Femur (tissue), 1 donor: ENCODE measurements at regions not wholly inside any gene's neighbourhood (a gene's known extent, or its start where the extent isn't known, plus 50 kb on each side); places are given as distances from the start of the nearest gene placed in this dataset.
"Not testable (repeated sequence)": the region's sequence is repeated elsewhere in the genome, so short reads cannot be mapped to it uniquely, and the experiment has no call there.

Experiments
- DNase-seq: peaks from one replicate; pipeline ENCODE4 v3.0.0-alpha.2; 2017

DNA sequence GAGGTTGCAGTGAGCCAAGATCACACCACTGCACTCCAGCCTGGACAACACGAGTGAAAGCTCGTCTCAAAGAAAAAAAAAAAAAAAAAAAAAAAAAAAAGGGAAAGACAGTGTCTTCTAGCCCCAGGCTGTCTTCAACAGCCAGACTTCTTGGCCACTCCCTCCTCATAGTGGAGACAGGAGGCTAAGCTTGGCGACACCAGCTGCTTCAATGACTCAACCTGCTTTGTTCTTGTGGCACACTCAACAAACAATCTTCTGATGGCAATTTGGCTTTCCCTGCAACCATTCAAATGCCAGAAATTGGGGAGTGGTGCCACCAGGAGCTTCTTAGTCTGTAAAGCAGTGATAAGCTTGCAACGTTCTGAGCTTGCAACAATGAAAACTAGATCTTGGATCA lies 290.4 kb upstream of the DYNLRB2 start:
- no peak for DNase-seq

GRCh38 chr16:80243303-80243702 lies 297.5 kb upstream of the DYNLRB2 start:
- not testable (repeated sequence) for DNase-seq

DNA sequence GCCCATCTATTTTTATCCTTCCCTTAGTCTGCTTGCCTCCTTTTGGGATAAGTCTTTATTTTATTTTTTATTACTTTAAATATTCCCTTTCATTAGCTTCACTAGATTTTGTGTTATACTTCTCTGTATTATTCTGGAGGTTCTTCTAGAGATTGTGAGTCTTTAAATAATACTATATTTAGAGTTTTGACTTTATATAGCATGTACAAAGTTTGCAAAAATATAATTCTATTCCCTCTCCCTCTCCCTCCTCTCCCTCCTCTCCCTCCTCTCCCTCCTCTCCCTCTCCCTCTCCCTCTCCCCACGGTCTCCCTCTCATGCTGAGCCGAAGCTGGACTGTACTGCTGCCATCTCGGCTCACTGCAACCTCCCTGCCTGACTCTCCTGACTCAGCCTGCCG lies 298.5 kb upstream of the DYNLRB2 start:
- DNase-seq = not testable (repeated sequence)

GRCh38 chr16:80233097-80233835 lies 307.5 kb upstream of the DYNLRB2 start:
- DNase-seq = no peak

DNA sequence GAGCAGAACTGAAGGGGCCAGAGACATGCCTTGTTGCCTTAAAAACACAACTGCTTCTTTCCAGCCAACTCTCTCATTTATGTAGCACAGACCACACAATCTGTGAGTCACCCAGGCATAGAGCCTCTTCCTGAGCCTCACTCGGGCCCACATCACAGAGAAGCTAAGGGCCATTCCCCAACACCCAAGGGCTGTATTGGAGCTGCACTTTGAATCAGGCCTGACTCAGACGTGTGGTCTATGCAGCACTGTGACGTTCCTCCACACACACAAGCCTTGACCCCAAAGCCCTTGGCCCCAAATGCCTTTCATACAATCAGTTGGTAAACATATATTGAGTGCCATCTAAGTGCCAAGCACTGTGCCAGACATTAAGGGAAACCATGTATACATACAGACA lies 308.9 kb upstream of the DYNLRB2 start:
- no peak for DNase-seq

- no peak for DNase-seq
Measured at GRCh38 chr16:80231121-80231520, 309.7 kb upstream of the DYNLRB2 start.

DNA sequence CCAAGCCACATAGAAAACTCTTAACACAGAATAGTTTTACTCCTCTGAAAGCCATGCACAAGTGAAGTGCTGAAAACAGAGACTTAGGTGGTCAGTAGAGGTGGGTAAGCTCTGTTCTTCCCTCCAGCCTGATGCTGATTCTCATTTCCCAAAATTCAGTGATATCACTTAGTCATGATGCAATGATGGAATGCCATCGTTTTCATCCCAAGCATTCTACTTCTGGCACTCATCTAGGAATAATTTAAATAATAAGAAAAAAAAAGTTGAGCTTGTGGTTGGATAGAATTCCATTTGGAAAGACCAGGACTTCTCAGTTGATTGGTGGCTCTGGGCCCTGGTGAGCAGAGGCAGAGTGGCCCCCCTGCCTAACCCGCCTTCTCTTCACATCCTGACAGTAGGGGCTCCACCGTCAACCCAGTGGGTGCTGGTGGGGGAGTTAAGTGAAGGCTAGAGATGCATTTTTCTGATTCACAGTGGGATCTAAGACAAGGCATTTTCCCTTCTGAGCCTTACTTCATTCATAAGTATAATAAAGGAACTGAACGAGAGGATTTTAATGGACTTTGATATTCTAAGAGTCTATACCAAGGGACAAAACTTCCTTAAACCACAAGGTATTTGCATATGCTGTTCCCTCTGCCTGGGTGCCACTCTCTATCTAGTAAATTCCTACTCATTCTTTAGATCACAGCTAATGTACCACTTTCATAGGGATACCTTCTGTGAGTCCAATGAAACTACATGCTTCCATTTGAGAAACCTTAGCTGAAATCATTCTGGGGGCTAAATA lies 310.3 kb upstream of the DYNLRB2 start:
- DNase-seq = no peak

DNA sequence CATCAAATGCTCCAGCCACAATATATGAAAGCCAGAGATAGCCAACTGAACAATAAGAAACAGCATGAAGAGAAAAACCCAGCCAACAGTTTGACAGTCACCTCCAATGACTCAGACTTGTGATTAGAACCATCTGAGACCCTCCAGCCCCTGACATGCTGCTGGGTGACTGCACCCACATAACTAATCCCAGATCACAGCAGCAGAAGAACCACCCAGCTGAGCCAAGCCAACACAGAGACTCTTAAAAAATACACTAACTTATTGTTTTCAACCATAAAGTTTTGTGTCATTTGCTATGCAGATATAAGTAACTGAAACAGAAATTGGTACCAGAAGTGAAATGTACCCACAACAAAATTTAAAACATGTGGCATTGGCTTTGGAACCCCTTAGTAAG lies 314.3 kb upstream of the DYNLRB2 start:
- DNase-seq = no peak

DNA sequence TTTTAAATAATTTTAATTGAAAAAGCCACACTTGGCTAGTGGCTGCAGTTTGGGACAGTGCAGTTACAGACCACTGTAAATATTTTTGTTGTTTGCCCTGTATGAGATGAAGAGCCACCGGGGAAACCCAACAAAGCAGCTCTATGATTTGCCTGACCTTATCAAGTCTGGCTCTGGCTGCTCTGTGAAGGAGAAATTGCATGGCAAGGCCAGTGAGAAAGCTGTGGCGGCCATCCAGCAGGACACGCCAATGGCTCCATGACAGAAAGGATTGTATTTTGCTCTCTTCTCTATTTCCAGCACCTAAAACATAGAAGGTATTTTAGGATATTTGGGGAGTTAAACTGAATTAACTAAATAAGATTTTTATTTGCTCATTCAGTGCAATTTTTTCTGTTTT lies 330.0 kb upstream of the DYNLRB2 start:
- DNase-seq = no peak

DNA sequence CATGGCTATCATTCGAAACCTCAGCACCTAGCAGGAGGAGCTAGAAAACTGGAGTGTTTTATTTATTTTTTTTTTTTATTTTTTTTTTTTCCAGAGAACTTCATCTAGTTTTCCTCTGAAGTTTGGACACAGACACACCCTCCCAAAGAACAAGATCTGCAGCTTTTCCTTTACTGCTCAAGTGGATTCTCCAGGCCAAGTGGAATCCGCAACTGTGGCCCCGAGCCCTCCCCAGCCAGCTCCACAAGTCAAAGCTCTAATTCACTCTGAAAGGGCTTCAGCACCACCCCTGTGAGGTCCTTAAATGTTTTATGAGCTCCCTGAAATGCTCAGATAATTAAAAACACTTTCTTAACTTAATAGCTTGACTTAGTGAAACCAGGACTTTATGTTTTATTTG lies 332.1 kb upstream of the DYNLRB2 start:
- DNase-seq = no peak

DNA sequence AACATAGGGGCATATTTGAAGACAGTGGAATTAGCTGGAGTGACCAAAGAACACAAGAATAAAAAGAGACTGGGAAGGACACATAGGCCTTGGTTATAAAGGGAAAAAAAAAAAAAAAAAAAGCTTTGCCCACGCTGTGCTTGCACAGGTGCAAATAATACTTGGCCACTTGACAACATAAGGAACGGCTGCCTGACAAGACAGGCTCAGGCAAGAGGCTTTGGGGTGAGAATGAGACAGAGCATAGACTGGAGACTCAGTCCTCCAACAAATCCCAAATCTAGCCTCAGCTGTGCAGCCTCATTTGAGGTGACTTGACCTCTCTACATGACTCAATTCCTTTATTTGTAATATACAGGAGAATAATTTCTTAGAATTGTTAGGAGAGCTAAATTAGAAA lies 332.8 kb upstream of the DYNLRB2 start:
- no peak for DNase-seq

GRCh38 chr16:80203821-80204220 lies 337.0 kb upstream of the DYNLRB2 start:
- DNase-seq = no peak

GRCh38 chr16:80202831-80203413 lies 337.9 kb upstream of the DYNLRB2 start:
- DNase-seq = no peak

- DNase-seq = no peak
Measured at GRCh38 chr16:80200079-80200478, 340.7 kb upstream of the DYNLRB2 start.

- no peak for DNase-seq
Measured at GRCh38 chr16:80199614-80200013, 341.2 kb upstream of the DYNLRB2 start.

DNA sequence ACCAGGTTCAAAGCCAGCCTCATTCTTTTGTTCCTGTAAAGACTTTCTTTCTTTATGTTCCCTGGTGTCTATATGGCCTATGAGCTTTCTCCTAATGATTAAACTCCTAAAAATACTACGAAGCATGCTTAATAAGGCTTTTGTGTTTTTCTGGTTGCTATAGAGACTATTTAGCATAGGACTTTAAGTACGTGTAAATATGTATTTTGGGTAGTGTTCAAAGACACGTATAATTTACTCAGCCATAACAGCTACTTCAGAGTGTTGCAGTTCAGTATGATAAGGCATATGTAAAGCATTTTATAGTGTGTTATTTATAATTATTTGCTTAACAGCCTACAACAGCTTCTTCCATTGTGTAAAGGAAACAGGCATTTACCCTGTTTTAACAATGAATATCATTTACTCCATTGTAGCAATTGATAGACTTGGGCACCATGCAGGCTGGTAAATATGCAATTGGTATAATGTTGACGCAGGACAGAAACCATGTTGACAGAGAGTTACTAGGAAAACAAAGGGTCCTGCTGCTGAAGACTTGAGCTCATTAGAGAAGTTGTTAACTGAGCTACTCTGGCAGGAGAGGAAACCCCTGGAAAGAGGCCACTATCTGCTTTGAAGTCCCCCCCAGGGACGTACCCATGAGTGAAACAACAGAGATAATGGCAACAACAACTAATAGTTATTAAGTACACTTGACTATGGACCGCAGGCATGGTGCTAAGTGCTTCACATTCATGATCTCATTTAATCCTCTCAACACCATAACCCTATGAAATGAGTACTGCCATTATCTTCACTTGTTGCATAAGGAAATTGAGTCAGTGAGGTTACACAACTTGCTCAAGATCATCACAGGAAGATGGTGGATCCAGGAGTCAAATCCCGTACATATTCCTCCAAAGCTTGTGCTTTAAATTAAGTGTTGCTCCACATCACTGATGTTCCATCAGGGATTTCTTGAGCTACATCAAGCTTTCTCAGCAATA lies 342.2 kb upstream of the DYNLRB2 start:
- no peak for DNase-seq

- DNase-seq = peak; percentile 36
Measured at GRCh38 chr16:80197741-80198201, 343.0 kb upstream of the DYNLRB2 start.

DNA sequence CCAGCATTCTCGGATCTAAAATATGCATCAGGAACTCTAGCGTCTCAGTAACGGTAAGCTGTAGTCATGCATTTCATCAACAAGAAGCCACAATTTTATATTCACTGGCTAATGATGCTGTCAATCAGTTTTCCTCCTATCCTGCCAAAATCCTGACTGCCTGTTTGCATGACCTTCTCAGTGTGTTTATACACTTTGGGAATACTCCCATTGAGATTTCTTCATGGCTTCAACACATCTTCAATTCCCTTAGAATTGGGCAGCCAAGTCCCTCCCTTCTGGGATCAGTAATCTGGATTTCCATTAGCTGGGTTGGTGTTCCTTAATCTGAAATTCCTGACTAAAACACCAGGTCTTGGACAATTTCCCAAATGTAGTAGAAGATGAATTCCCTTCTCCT lies 348.9 kb upstream of the DYNLRB2 start:
- no peak for DNase-seq

GRCh38 chr16:80189476-80190175 lies 351.2 kb upstream of the DYNLRB2 start:
- no peak for DNase-seq

DNA sequence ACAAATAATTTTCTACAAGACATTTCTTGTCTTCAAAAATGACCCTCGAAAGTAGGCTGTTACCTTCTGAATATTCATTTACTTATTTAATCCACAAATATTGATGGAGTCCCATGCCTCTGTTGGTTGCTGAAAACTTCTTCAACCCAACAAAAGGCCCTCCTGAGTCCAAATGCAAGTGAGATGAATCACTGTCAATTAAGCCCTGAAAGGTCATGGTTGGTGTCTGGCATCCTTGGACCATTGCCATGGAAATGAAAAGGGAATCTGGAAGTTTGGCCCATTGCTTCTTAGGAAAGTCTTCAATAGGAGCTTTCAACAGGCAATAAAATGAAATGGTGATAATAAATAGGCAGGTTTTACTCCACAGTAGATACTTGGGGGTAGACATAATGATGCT lies 364.7 kb upstream of the DYNLRB2 start:
- DNase-seq = no peak

GRCh38 chr16:80175011-80175410 lies 365.8 kb upstream of the DYNLRB2 start:
- no peak for DNase-seq

- DNase-seq = no peak
Measured at GRCh38 chr16:80174416-80174815, 366.4 kb upstream of the DYNLRB2 start.
